K562 (cell line): ENCODE measurements at regions not wholly inside any gene's neighbourhood (a gene's known extent, or its start where the extent isn't known, plus 50 kb on each side); places are given as distances from the start of the nearest gene placed in this dataset.

ENCODE experiments used
- ATAC-seq: fragments of 200-7000 bp; cut with Tn5 transposase; 3 replicates; pipeline ENCODE4 v1.9.1; 2020; ENCODE audit warnings: moderate library complexity
- BruUV-seq: library from RNA; stranded (reverse); fragments of 400-500 nt; replicated peaks from 2 replicates; lab custom pipeline; 2021; lab: Mats Ljungman, UMichigan
- CTCF ChIA-PET: fragments of 300-600 bp; formaldehyde crosslinking; extraction: SDS; loops from one replicate; lab custom pipeline; 2021; ENCODE audit warnings: low intra/inter-chr PET ratio; lab: Yijun Ruan, JAX
- POLR2A ChIA-PET: fragments of 300-600, 350-650 bp; sonication (Branson Sonifier 250); formaldehyde crosslinking; extraction: SDS; loops from one replicate; lab custom pipeline; 2021; ENCODE audit warnings: antibody characterized with exemption, inconsistent platforms; lab: Yijun Ruan, JAX
- DNase-seq, 4 experiments: peaks; one replicate each; pipeline versions ENCODE4 v3.0.0 to v3.0.0-alpha.2; 2011 to 2018; ENCODE audit warnings: low spot score in 3 of 4, mixed read lengths in 3 of 4; ENCODE audit errors: extremely low read depth in 1 of 4
- FAIRE-seq: peaks from 2 replicates; lab custom pipeline; 2011; peaks lifted over from hg19 to GRCh38; lab: Jason Lieb, UNC
- H2AFZ ChIP-seq: 2 replicates; pipeline ENCODE4 v1.6.0; 2011; ENCODE audit warnings: low read depth, low read length, control low read depth, inconsistent platforms
- H3K27ac ChIP-seq: fragments of 200-600 bp; 3 replicates; pipeline ENCODE4 v1.8.0; 2011; ENCODE audit warnings: low read depth, mild to moderate bottlenecking, control low read depth, inconsistent platforms, low read length, moderate library complexity, mixed read lengths; ENCODE audit errors: extremely low read depth
- H3K27me3 ChIP-seq, 2 experiments: fragments of 300-600 bp in 1 of 2; 2 replicates in 1 of 2; 3 replicates in 1 of 2; pipeline versions ENCODE4 v1.6.0 to v1.8.0; 2011; ENCODE audit warnings: inconsistent platforms in 2 of 2, low read length in 2 of 2, mild to moderate bottlenecking in 1 of 2, mixed read lengths in 1 of 2, moderate library complexity in 1 of 2; ENCODE audit not compliant: control insufficient read depth in 2 of 2, insufficient read depth in 2 of 2
- H3K36me3 ChIP-seq: fragments of 300-600 bp; 3 replicates; pipeline ENCODE4 v1.8.0; 2011; ENCODE audit warnings: mild to moderate bottlenecking, low read length, inconsistent platforms; ENCODE audit not compliant: control insufficient read depth, insufficient read depth
- H3K4me1 ChIP-seq, 2 experiments: fragments of 200-600 bp in 1 of 2; replicated peaks in 1 of 2; 2 replicates in 1 of 2; 3 replicates in 1 of 2; pipeline versions ENCODE4 v1.5.1 to v1.8.0; 2011; ENCODE audit warnings: inconsistent platforms in 2 of 2, low read length in 2 of 2, mild to moderate bottlenecking in 1 of 2, mixed read lengths in 1 of 2, moderate library complexity in 1 of 2; ENCODE audit not compliant: control insufficient read depth in 2 of 2, insufficient read depth in 2 of 2
- H3K4me2 ChIP-seq: 2 replicates; pipeline ENCODE4 v1.6.1; 2011; ENCODE audit warnings: low read length, control low read depth, inconsistent platforms, mixed read lengths; ENCODE audit not compliant: insufficient read depth
- H3K4me3 ChIP-seq: fragments of 200-600 bp; sonication (generic), shearing (Covaris generic); 2 replicates; pipeline ENCODE4 v1.5.1; 2016; ENCODE audit warnings: control low read depth, inconsistent platforms
- H3K79me2 ChIP-seq: fragments of 200-600 bp; 3 replicates; pipeline ENCODE4 v1.8.0; 2011; ENCODE audit warnings: low read length, inconsistent platforms; ENCODE audit not compliant: control insufficient read depth, insufficient read depth
- H3K9ac ChIP-seq, 2 experiments: 2 replicates each; pipeline versions ENCODE4 v1.6.0 to v1.6.1; 2011; ENCODE audit warnings: low read depth in 2 of 2, low read length in 2 of 2, control low read depth in 1 of 2, inconsistent platforms in 1 of 2, mild to moderate bottlenecking in 1 of 2, mixed read lengths in 1 of 2; ENCODE audit not compliant: insufficient read depth in 1 of 2
- H3K9me1 ChIP-seq: one replicate; pipeline ENCODE4 v1.6.0; 2011; ENCODE audit warnings: inconsistent platforms, mild to moderate bottlenecking, low read length, moderate library complexity; ENCODE audit not compliant: control insufficient read depth, insufficient read depth
- H3K9me3 ChIP-seq: replicated peaks from 2 replicates; pipeline ENCODE4 v1.5.1; 2011; ENCODE audit warnings: low read depth, low read length, inconsistent platforms; ENCODE audit not compliant: control insufficient read depth, insufficient read depth
- H4K20me1 ChIP-seq: replicated peaks from 2 replicates; pipeline ENCODE4 v1.6.1; 2011; ENCODE audit warnings: low read length, inconsistent platforms, mixed read lengths; ENCODE audit not compliant: control insufficient read depth, insufficient read depth
- BMI1 ChIP-seq: fragments of 150-350 bp; IDR thresholded peaks from 2 replicates; pipeline ENCODE4 v1.6.1; 2014; ENCODE audit warnings: low read length
- CBFB ChIP-seq: sonication (generic); formaldehyde crosslinking; IDR thresholded peaks from 2 replicates; pipeline ENCODE4 v1.4.0; 2020; ENCODE audit warnings: mild to moderate bottlenecking, missing genetic modification reagents
- ETV6 ChIP-seq, 3 experiments: fragments of 150-350 bp in 1 of 3; sonication (generic) in 1 of 3; formaldehyde crosslinking in 1 of 3; IDR thresholded peaks; 2 replicates each; pipeline versions ENCODE4 v1.6.1 to v1.8.0; 2014 to 2022; ENCODE audit warnings: borderline replicate concordance in 2 of 3, low read depth in 2 of 3, antibody characterized with exemption in 1 of 3, low read length in 1 of 3, mild to moderate bottlenecking in 1 of 3, missing genetic modification reagents in 1 of 3
- EWSR1 ChIP-seq: fragments of 450-650 bp; IDR thresholded peaks from 2 replicates; pipeline ENCODE4 v1.6.1; 2018; ENCODE audit warnings: borderline replicate concordance, mild to moderate bottlenecking, low read depth, moderate library complexity; ENCODE audit not compliant: partially characterized antibody
- MAFF ChIP-seq: IDR thresholded peaks from 2 replicates; pipeline ENCODE4 v1.6.1; 2012; ENCODE audit warnings: low read length, improper control_type of control experiment
- POLR2G ChIP-seq: fragments of 200-400 bp; formaldehyde crosslinking; IDR thresholded peaks from 2 replicates; pipeline ENCODE4 v1.6.1; 2017; ENCODE audit warnings: low read depth, mild to moderate bottlenecking, antibody characterized with exemption, low read length, moderate library complexity
- SMARCB1 ChIP-seq: IDR thresholded peaks from 2 replicates; pipeline ENCODE4 v1.6.1; 2011; ENCODE audit warnings: improper control_type of control experiment, low read depth; ENCODE audit not compliant: insufficient read length
- ZKSCAN1 ChIP-seq: fragments of 150-350 bp; IDR thresholded peaks from 2 replicates; pipeline ENCODE4 v1.6.1; 2016; ENCODE audit warnings: low read depth, low read length
- ZNF274 ChIP-seq: IDR thresholded peaks from 2 replicates; pipeline ENCODE4 v1.6.1; 2011; ENCODE audit warnings: low read depth, mild to moderate bottlenecking, low read length, moderate library complexity, borderline replicate concordance
- ZNF316 ChIP-seq: fragments of 450-650 bp; IDR thresholded peaks from 2 replicates; pipeline ENCODE4 v1.6.1; 2016
- ZNF324 ChIP-seq: fragments of 250-450 bp; sonication (Bioruptor Pico); IDR thresholded peaks from 2 replicates; pipeline ENCODE4 v1.4.0; 2020; ENCODE audit warnings: mild to moderate bottlenecking
- WGBS: fragments of 100-300 bp; shearing (Covaris generic); methylation state at CpG from one replicate; pipeline ENCODE4 v1.1.6; 2016; ENCODE audit warnings: low coverage, mixed read lengths; ENCODE audit not compliant: insufficient coverage; ENCODE audit errors: missing lambda C conversion rate; 5-methylcytosine and 5-hydroxymethylcytosine counted together
- in situ Hi-C: fragments of 300-500 bp; cut with MboI; formaldehyde crosslinking; loops from 4 replicates; pipeline ENCODE4 v1.15.0; 2018; ENCODE audit warnings: inconsistent platforms, mixed read lengths
- intact Hi-C: fragments of 100-400 bp; cut with micrococcal nuclease; formaldehyde crosslinking; loops from 2 replicates; pipeline ENCODE4 v1.14.2; 2022
- TF ChIP-seq, protein P1 (sequence below): sonication (generic); formaldehyde crosslinking; IDR thresholded peaks from 2 replicates; pipeline ENCODE4 v1.8.1; 2023; ENCODE audit warnings: mild to moderate bottlenecking, missing genetic modification reagents, moderate library complexity
- TF ChIP-seq, protein P2 (sequence below): IDR thresholded peaks from 3 replicates; pipeline ENCODE4 v1.6.1; 2011; ENCODE audit warnings: borderline replicate concordance, mild to moderate bottlenecking; ENCODE audit not compliant: insufficient read length, insufficient read depth

DNA sequence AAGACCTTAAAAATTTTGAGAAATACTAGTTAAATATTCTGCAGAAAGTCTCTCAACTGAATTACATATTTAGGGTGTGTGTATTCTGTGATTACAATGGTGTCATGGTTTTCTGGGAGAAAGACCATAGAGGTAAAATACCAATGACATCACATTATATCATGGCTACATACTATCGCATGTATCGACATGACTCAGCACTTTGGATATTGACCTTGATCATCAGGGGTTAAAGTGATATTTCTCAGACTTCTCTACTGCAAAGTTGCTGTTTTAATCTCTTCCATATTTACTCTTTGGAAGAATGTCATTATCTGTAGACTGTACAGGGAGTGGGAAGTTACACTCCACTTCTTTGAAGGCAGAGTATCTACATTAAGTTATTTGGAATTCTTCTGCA is 1046.6 kb downstream of the FAM181B start:
- Histone ChIP-seq H3K27me3 (no peaks in the 10 kb centered on the region), H3K9me3 (no peaks in the 10 kb centered on the region), H3K27ac (no peak overlapping the region), H3K9me1 (no peaks in the 10 kb centered on the region), H3K79me2 (no peaks in the 10 kb centered on the region), H3K36me3 (no peaks in the 10 kb centered on the region), H4K20me1 (no peaks in the 10 kb centered on the region), H3K4me1 (no peaks in the 10 kb centered on the region)
- no TSS peak for BruUV-seq
- DNase-seq (no peak), ATAC-seq (no peak)
- in situ Hi-C loops (no loop called here), intact Hi-C loops (no loop called here)
- 3% methylated on average over 2 of the region's 2 CpGs for WGBS
- TF ChIP-seq MAFF = 0 out of 2 replicates have a peak, but pooled peaks have one; percentile 19
- no peak for TF ChIP-seq ZKSCAN1
- no peak for TF ChIP-seq CBFB (CRISPR knock-in tag)
- TF ChIP-seq ZNF316 = peak; percentile 21; the same call in 1 of the 2 replicates
- TF ChIP-seq ZNF324 (CRISPR knock-in tag) = no peak
- no peak for TF ChIP-seq ETV6 (IDR thresholded peaks at IDR 0.05; ENCODE audit: borderline replicate concordance in 1 of 2, low read depth in 2 of 2, low read length in 1 of 2)
- TF ChIP-seq ETV6 (CRISPR knock-in tag; IDR thresholded peaks at IDR 0.05; ENCODE audit: borderline replicate concordance) = no peak
- TF ChIP-seq, all 486 proteins: peak for 2
- POLR2A ChIA-PET = no interaction called here
- Histone ChIP-seq H3K9ac (no peak overlapping the region), H3K4me3 (no peak overlapping the region), H2AFZ (no peak overlapping the region), H3K4me2 (no peak overlapping the region)
- FAIRE-seq = no peak
- CTCF ChIA-PET = no interaction called here

DNA sequence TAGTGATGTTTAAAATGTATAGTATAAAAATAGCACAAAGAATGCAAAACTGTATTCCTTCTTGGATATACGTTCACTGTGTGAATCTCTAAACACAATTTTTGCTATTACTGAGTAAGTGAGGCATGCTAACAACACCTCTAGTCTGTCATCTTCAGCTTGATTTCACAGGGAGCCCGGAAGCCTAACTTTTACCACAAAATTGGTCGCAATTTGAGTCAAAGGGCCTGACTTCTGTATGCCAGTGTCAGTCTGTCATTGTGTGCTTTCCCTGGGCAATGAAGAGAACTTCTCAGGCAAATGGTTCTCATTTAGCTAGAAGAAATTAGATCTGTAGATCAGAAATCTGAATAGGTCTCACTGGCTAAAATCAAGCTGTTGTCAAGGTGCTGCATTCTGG is 1059.5 kb downstream of the FAM181B start:
- H3K4me2 ChIP-seq = no peak overlapping the region
- TF ChIP-seq ZNF274 (no peak), SMARCB1 (no peak), POLR2G (no peak), EWSR1 (no peak), BMI1 (no peak)
- TF ChIP-seq, protein P1, sequence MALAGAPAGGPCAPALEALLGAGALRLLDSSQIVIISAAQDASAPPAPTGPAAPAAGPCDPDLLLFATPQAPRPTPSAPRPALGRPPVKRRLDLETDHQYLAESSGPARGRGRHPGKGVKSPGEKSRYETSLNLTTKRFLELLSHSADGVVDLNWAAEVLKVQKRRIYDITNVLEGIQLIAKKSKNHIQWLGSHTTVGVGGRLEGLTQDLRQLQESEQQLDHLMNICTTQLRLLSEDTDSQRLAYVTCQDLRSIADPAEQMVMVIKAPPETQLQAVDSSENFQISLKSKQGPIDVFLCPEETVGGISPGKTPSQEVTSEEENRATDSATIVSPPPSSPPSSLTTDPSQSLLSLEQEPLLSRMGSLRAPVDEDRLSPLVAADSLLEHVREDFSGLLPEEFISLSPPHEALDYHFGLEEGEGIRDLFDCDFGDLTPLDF (CRISPR knock-in tag) = no peak
- TF ChIP-seq, protein P2, sequence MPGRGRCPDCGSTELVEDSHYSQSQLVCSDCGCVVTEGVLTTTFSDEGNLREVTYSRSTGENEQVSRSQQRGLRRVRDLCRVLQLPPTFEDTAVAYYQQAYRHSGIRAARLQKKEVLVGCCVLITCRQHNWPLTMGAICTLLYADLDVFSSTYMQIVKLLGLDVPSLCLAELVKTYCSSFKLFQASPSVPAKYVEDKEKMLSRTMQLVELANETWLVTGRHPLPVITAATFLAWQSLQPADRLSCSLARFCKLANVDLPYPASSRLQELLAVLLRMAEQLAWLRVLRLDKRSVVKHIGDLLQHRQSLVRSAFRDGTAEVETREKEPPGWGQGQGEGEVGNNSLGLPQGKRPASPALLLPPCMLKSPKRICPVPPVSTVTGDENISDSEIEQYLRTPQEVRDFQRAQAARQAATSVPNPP = no peak
- BruUV-seq = no TSS peak
- DNase-seq = no peak
- H3K4me1 ChIP-seq = no peaks in the 10 kb centered on the region
- no peaks in the 10 kb centered on the region for H3K36me3 ChIP-seq
- FAIRE-seq = no peak
- in situ Hi-C loops = no loop called here
- WGBS = 2% methylated on average over 3 of the region's 3 CpGs
- no peaks in the 10 kb centered on the region for H4K20me1 ChIP-seq
- ChIA-PET CTCF (no interaction called here), POLR2A (no interaction called here)
- H3K79me2 ChIP-seq = no peaks in the 10 kb centered on the region
- H3K9me3 ChIP-seq = 0 out of 2 replicates have a peak, but pooled peaks cover 2% of the 10 kb centered on the region
- H2AFZ ChIP-seq = no peak overlapping the region
- no peaks in the 10 kb centered on the region for H3K27me3 ChIP-seq
- no peak overlapping the region for H3K4me3 ChIP-seq
- no peak overlapping the region for H3K9ac ChIP-seq
- no peak for ATAC-seq
- H3K9me1 ChIP-seq = no peaks in the 10 kb centered on the region
- no peak overlapping the region for H3K27ac ChIP-seq
- intact Hi-C loops = no loop called here
